ENCODE measurements at regions not wholly inside any gene's neighbourhood (a gene's known extent, or its start where the extent isn't known, plus 50 kb on each side); places are given as distances from the start of the nearest gene placed in this dataset.
"Not testable (repeated sequence)": the region's sequence is repeated elsewhere in the genome, so short reads cannot be mapped to it uniquely, and the experiment has no call there.

DNA sequence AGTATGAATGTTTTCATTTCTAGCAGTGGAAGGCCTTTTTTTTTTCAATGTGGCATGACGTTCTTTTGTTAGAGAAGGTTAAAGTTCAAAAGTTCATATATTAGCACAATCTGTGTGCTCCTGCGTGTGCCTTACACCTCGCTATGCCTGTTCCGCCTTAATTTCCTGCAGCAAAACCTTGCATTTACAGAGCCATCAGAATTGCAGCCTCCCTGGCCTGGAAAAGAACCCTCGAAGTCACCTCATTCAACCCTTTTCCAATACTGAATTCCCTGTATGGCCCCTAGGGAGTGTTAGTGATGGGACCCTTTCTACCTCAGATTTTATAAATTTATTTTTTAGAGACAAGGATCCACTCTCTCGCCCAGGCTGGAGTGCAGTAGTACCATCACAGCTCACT is 103.5 kb upstream of the ZNF438 start:
- no peaks in the 10 kb centered on the region for H3K9me3 ChIP-seq
- no peaks in the 10 kb centered on the region for H3K36me3 ChIP-seq
- no peaks in the 10 kb centered on the region for H3K27me3 ChIP-seq
- no peak overlapping the region for H3K4me3 ChIP-seq
- no peak for DNase-seq

DNA sequence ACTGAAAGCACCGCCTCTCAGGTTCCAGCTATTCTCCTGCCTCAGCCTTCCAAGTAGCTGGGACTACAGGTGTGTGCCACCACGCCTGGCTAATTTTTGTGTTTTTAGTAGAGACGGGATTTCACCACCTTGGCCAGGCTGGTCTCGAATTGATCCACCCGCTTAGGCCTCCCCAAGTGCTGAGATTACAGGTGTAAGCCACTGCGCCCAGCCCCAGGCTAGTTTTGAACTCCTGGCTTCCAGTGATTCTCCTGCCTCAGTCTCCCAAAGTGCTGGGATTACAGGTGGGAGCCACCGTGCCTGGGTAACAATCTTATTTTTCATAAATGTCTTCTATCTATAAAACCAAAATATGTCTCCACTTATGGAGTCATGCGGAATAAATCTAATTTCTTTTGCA is 104.1 kb upstream of the ZNF438 start:
- not testable (repeated sequence) for H3K9me3 ChIP-seq, H3K27me3 ChIP-seq, H3K36me3 ChIP-seq, H3K4me3 ChIP-seq, DNase-seq

DNA sequence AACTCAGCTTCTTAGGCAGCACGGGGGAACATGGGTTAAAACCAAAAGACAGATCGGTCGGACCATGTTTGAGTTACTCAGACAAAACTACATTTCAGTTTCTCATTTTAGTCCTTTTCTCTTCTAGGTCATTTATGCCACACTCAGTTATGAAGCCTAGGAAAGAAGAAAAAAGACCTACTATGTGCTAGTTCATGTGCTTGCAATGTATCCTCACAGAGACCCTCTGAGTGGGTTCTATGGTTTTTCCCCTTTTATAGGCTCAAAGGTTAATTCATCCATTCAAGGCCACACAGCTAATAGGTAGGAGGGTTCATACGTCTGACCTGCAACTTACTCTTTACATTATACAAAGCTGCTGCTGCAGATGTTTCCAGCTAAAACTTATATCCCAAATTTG is 104.7 kb upstream of the ZNF438 start:
- DNase-seq = no peak
- Histone ChIP-seq H3K36me3 (no peaks in the 10 kb centered on the region), H3K27me3 (no peaks in the 10 kb centered on the region), H3K9me3 (no peaks in the 10 kb centered on the region), H3K4me3 (no peak overlapping the region)

DNA sequence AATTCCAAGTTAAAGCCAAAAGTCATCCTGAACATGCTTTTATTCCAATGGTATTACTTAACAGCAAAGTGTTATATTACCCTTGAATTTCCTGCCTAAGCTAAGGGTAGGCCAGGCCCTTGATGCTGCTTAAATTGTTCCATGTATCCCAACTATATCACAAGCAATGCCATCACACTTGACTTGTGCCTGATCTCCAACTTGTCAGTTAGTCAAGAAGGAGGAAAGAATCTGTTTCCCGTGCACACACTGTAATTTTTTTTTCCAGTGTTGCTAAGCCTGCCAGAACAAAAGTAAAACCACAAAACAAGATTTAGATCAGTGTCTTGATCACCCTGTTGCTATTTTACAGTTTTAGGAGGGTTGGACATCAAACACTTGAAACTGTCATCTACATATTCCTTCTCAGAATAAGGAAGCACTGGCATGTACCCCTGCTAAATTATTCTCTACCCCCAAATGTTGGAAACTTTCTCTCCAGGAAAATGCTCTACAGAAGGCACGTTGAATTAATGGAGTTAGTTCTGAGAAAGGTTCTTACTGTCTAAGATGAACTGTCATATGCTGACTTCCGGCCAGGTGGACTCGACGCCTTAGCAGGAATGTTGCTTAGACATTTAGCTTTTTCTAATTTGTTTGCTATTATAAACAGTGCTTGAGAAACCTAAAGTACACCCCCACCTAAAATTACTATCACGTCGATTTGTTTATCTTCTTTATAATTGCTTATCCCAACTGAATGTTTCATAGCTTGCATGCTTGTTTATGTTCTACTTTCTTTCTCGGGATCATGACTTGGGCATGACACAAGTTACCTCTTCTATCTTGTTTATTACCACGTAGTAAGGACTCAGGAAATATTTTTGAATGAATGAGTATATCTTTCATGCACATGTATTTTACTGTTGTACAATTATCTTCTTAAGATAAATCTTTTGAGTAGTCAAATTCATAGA is 105.5 kb upstream of the ZNF438 start:
- Histone ChIP-seq H3K36me3 (no peaks in the 10 kb centered on the region), H3K4me3 (no peak overlapping the region), H3K27me3 (no peaks in the 10 kb centered on the region), H3K9me3 (no peaks in the 10 kb centered on the region)
- DNase-seq = no peak

DNA sequence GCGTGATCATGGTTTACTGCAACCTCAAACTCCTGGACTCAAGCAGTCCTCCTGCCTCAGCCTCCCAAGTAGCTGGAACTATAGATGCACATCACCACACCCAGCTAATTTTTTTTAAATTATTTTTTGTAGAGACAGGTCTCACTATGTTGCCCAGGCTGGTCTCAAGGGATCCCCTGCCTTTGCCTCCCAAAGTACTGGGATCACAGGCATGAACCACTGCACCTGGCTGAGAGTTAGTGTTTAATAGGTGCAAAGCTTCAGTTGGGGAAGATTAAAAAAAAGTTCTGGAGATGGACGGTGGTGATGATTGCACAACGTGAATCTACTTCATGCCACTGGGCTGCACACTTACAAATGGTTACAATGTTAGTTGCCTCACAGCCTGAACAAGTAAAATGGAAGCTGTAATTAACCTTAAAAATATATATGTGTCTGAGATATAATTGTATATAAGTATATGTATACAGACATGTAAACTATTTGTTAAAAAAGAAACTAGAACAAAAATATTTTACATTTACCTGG is 106.4 kb upstream of the ZNF438 start:
- no peak for DNase-seq
- no peaks in the 10 kb centered on the region for H3K36me3 ChIP-seq
- no peak overlapping the region for H3K4me3 ChIP-seq
- no peaks in the 10 kb centered on the region for H3K27me3 ChIP-seq
- no peaks in the 10 kb centered on the region for H3K9me3 ChIP-seq

DNA sequence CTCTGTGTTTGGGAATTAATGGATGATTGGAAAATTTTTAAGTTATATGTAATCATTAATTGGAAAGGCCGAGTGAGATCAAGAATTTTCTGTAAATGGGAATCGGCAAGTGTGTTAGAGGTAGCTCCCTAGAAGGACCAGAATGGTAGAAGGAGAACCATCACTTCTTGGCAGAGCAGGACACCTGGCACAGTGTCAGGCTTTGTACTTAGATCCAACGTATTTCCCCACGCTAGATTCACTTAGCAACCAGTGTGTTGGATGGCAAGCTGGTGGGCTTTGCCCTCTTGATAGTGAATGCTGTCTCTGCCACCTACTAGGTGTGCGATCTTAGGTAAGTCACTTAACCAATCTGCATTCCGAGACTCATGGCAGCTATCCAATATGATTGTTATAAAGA is 107.8 kb upstream of the ZNF438 start:
- DNase-seq = no peak
- Histone ChIP-seq H3K4me3 (no peak overlapping the region), H3K27me3 (no peaks in the 10 kb centered on the region), H3K9me3 (no peaks in the 10 kb centered on the region), H3K36me3 (no peaks in the 10 kb centered on the region)

DNA sequence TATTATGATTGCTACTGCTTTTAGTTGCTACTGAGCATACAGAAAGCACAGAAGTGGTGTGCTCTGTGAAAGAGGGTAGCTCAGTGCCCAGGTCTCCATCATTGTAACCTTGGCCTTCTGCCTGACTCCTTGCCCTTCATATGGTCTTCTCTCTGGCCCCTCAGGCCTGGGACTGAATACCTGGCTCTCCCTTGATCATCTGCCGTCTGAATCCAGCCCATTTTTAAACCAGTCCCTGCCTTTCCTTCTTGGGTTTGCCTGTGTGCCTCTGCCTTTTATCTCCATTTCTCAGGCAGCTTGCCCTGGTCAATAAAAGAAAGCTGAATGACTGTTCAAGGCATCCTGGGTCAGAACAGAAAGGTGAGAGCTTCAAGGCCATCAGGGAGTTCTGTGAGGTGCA is 109.1 kb upstream of the ZNF438 start:
- Histone ChIP-seq H3K4me3 (no peak overlapping the region), H3K9me3 (no peaks in the 10 kb centered on the region)

DNA sequence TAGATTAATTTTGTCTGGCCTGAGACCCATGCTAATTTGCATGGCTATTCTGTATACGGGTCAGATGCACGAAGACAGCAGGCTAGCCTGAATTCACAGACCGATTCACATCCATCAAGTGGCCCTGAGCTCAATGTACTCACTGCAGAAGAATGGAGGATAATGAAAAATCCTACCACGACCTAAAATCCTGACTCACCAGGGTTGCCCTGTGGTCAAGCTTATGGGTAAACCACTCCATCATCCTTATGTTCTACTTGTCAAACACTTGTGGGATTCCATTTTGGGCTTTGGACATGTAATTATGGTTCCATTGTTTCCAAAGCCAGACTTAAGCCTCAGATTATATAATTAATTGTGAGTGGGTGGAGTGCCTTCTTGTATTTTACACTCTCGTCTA is 110.4 kb upstream of the ZNF438 start:
- Histone ChIP-seq H3K36me3 (no peaks in the 10 kb centered on the region), H3K4me3 (no peak overlapping the region)
- DNase-seq = peak; percentile 9

More for the DNA sequence above, 109.1 kb upstream of the ZNF438 start:
- Histone ChIP-seq H3K27me3 (no peaks in the 10 kb centered on the region), H3K36me3 (no peaks in the 10 kb centered on the region)
- no peak for DNase-seq

DNA sequence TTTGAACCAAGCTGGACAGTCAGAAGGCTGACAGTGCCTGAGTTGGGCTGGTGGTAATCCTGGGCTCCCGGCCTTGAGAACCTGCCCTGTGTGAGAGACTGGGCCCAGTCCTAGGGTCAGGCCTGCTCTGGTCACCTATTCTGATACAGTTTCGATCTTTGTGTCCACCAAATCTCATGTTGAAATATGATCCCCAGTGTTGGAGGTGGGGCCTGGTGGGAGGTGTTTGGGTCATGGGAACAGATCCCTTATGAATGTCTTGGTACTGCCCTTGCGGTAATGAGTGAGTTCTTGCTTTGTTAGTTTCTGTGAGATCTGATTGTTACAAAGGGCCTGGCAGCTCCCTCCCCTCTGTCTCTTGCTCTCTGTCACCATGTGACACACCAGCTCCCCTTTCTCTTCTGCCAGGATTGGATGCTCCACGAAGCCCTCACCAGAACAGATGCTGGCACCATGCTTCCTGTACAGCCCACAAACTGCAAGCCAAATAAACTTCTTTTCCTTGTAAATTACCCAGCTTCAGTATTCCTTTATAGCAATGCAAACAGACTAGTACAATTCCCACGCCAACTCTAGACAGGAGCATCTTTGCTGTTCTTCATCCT is 111.8 kb upstream of the ZNF438 start:
- DNase-seq = no peak
- no peaks in the 10 kb centered on the region for H3K36me3 ChIP-seq

More for the DNA sequence above, 110.4 kb upstream of the ZNF438 start:
- Histone ChIP-seq H3K27me3 (no peaks in the 10 kb centered on the region), H3K9me3 (no peaks in the 10 kb centered on the region)

DNA sequence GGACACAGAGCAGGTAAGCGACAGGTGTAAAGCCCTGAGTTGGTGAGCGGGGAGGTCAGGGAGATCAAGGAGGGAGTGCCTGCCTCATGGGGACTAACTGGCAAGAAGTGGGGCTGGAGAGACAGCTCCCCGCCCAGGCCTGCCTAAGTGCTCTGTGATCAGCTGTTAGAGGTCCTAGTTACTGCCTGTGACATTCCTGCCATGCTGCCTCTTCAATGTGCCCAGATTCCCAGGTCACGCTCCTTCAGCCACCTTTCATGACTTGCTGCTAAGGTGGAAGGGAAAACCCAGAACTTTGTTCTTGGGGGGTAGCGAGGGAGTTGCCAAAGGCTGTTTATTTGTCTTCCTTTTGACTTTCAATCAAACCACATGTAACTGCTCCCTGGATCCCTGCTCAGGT is 114.3 kb upstream of the ZNF438 start:
- no peak for DNase-seq
- H3K4me3 ChIP-seq = no peak overlapping the region
- H3K9me3 ChIP-seq = no peaks in the 10 kb centered on the region
- no peaks in the 10 kb centered on the region for H3K27me3 ChIP-seq
- H3K36me3 ChIP-seq = no peaks in the 10 kb centered on the region

More for the DNA sequence above, 111.8 kb upstream of the ZNF438 start:
- H3K27me3 ChIP-seq = no peaks in the 10 kb centered on the region
- no peak overlapping the region for H3K4me3 ChIP-seq
- H3K9me3 ChIP-seq = no peaks in the 10 kb centered on the region

DNA sequence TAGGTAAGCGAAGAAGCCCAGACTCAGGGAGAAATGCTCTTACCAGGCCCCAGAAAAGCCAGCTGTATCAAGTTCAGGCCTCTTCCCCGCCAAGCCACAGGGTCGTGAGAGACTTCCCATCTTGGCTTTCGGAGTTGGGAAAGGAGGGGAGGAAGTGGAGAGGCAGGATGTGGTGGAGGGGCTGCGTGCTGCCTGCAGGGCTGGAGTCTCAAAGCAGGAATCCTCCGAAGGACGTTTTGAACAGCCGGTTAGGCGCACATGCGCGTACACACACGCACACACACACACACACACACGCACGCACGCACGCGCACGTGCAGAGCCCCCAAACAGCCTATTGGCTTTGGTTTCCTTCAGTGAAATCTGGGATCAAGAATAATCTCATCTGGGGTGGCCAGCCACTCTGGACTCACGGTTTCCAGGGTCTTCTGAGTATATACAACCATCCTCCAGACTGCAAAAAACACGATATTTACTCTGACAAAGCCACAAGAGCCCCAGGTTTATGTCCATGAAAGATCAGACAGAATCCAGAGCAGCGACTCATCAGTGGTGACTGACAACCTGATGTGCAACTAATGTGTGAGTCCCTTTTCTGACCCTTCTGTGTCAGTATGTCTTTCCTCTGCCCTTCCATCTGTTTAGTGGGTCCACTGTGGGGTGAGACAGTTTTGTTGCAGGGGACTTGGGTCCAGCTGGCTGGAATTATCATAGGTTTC is 115.0 kb upstream of the ZNF438 start:
- no peak overlapping the region for H3K4me3 ChIP-seq
- H3K9me3 ChIP-seq = no peaks in the 10 kb centered on the region
- DNase-seq = peak; percentile 52
- no peaks in the 10 kb centered on the region for H3K36me3 ChIP-seq
- no peaks in the 10 kb centered on the region for H3K27me3 ChIP-seq

DNA sequence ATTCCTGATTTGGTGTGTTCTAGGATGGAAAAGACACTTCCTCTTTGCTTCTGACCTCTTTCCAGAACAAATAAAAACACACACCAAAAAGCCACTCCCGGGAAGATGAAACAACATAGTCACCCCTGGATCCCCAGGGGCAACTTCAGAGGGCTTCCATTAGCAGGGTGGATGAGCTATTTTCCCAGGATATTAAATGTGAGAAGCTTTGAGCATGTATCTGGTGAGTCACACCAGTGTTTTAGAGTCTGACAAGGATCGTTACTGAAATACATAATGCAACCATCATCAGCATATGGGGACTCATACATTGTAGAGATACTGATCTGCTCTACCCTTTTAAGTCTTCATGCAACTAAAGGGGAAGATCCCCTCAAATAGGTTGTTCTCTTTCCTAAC is 115.5 kb upstream of the ZNF438 start:
- H3K36me3 ChIP-seq = no peaks in the 10 kb centered on the region
- no peak overlapping the region for H3K4me3 ChIP-seq
- no peaks in the 10 kb centered on the region for H3K27me3 ChIP-seq
- H3K9me3 ChIP-seq = no peaks in the 10 kb centered on the region
- peak; percentile 39 for DNase-seq

DNA sequence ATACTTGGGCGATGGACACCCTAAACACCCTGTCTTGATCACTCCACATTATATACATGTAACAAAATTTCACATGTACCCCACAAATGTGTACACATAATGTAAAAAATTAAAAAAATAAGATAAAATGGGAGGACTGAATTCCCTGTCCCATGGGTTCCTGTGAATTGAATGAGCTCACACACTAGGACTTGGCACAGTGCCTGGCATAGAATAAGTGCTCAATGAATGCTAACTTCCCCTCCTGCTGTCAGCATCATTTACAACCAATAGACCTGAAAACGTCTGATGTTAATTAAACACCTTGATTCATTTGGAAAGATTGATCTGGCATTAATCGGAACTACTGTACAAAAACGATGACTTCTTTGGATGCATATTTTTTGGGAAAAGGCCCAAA is 117.3 kb upstream of the ZNF438 start:
- H3K9me3 ChIP-seq = no peaks in the 10 kb centered on the region
- no peak overlapping the region for H3K4me3 ChIP-seq
- no peak for DNase-seq
- H3K36me3 ChIP-seq = no peaks in the 10 kb centered on the region
- no peaks in the 10 kb centered on the region for H3K27me3 ChIP-seq

DNA sequence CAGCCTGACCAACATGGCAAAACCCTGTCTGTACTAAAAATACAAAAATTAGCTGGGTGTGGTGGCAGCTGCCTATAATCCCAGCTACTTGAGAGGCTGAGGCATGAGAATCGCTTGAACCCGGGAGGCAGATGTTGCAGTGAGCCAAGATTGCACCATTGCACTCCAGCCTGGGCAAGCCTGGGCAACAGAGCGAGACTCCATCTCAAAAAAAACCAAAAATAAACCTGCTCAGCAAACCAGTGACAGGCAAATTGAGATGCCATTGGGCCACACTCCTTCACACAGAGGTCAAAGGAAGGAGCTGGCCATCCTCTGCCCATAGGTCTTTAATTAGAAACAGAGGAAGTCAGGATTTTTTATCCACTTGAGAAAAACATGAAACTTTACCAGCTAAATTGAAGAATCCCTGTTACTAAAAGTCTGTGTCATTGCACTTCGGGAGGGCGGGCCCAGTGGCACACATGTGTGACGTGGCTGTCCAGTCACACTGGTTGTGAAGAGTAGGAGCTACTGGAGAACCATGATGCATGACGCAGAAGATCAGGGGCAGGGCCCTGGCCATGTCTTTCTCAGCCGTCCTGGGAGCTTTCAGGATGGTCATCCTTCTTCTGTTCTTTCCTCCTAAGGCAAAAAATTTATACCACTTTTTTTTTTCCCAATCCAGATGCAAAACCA is 118.3 kb upstream of the ZNF438 start:
- H3K9me3 ChIP-seq = no peaks in the 10 kb centered on the region
- H3K27me3 ChIP-seq = no peaks in the 10 kb centered on the region
- no peak overlapping the region for H3K4me3 ChIP-seq
- DNase-seq = no peak
- H3K36me3 ChIP-seq = no peaks in the 10 kb centered on the region

DNA sequence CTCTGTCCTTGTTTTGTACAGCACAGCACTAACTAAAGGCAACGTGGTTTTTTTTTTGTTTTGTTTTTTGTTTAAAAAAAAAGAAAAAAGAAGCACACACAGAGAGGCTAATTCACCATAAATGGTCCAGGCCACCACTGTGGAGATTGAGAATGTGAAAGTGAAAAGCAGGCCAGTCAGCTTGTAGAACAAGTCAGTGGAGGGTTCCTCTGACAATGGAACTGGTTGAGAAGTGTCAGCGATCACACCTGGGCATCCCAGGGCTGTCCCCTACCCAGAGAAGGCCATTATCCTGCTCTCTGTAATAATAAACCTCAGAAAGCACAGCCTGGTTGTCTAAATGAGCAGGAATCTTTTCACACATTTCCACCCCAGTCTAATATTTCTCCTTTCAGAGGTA is 119.6 kb upstream of the ZNF438 start:
- Histone ChIP-seq H3K36me3 (no peaks in the 10 kb centered on the region), H3K4me3 (no peak overlapping the region), H3K27me3 (no peaks in the 10 kb centered on the region), H3K9me3 (no peaks in the 10 kb centered on the region)
- DNase-seq = no peak

DNA sequence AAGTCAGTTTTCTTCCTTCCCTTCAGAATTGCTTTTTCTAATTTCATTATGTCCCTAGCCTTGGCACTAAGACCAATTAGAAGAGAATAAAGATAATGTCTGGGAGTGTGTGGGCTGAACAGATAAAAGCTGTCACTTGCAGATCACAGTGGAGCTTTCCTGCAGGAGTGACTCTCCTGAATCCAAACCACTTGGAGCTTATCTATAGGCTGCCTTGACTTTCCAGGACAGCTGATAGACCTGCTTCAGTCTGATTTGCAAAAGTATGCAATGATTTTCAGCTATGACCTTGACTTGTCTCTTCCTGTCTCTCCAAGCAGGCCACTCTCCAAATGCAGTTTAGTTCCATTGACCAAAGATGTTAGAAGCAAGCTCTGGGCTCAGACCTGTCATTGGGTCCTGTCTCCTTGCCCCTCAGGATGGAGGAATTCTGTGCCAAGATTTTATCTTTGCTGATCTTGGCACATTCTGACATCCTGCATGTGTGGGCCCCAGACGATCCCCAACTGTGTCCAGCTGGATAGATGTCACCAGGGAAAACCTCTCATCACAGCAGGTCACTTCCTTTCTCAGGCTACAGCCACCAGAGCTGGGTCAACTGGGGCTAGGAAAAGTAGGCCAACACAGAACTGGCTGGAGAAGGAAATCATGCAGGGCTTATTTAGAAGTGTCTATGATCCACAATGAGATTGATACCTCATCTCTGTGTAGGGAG is 120.9 kb upstream of the ZNF438 start:
- Histone ChIP-seq H3K36me3 (no peaks in the 10 kb centered on the region), H3K4me3 (no peak overlapping the region), H3K9me3 (no peaks in the 10 kb centered on the region), H3K27me3 (no peaks in the 10 kb centered on the region)
- DNase-seq = no peak

Measured in MG63 (cell line).